C4-2B (cell line): ENCODE measurements at regions not wholly inside any gene's neighbourhood (a gene's known extent, or its start where the extent isn't known, plus 50 kb on each side); places are given as distances from the start of the nearest gene placed in this dataset.

ENCODE experiments used
- H3K27ac ChIP-seq: fragments of 450-650 bp; 2 replicates; pipeline ENCODE4 v1.5.1; 2017
- CTCF ChIP-seq: fragments of 450-650 bp; conservative IDR thresholded peaks from 2 replicates; pipeline ENCODE4 v1.5.1; 2017; ENCODE audit warnings: mild to moderate bottlenecking
- ZFX ChIP-seq: fragments of 450-650 bp; IDR thresholded peaks from 2 replicates; pipeline ENCODE4 v1.6.1; 2017

GRCh38 chr22:47847131-47847890, 1084.9 kb downstream of the TBC1D22A start:
- no peak for TF ChIP-seq CTCF
- TF ChIP-seq ZFX: no peak

GRCh38 chr22:47846206-47846605, 1083.8 kb downstream of the TBC1D22A start:
- no peak overlapping the region for H3K27ac ChIP-seq
- no peak for TF ChIP-seq CTCF
- no peak for TF ChIP-seq ZFX

More at GRCh38 chr22:47847131-47847890, 1084.9 kb downstream of the TBC1D22A start:
- no peak overlapping the region for H3K27ac ChIP-seq

GRCh38 chr22:47842119-47842518, 1079.7 kb downstream of the TBC1D22A start:
- H3K27ac ChIP-seq: no peak overlapping the region
- TF ChIP-seq CTCF (no peak), ZFX (no peak)

- TF ChIP-seq CTCF (no peak), ZFX (no peak)
- no peak overlapping the region for H3K27ac ChIP-seq
Observed at GRCh38 chr22:47841156-47841555, 1078.7 kb downstream of the TBC1D22A start.

- no peak overlapping the region for H3K27ac ChIP-seq
- TF ChIP-seq ZFX: no peak
- TF ChIP-seq CTCF: no peak
Observed at GRCh38 chr22:47839595-47840227, 1077.3 kb downstream of the TBC1D22A start.

- H3K27ac ChIP-seq: no peak overlapping the region
Observed at GRCh38 chr22:47837703-47838102, 1075.3 kb downstream of the TBC1D22A start.

More at GRCh38 chr22:47837703-47838102, 1075.3 kb downstream of the TBC1D22A start:
- TF ChIP-seq CTCF: peak; percentile 79
- TF ChIP-seq ZFX: no peak
